H1 (cell line): ENCODE measurements at regions not wholly inside any gene's neighbourhood (a gene's known extent, or its start where the extent isn't known, plus 50 kb on each side); places are given as distances from the start of the nearest gene placed in this dataset.

Source experiments
- CTCF ChIA-PET: fragments of 300-600 bp; sonication (Branson Sonifier 250); formaldehyde crosslinking; loops from one replicate; lab custom pipeline; 2021; ENCODE audit not compliant: partially characterized antibody; lab: Charles Lee
- POLR2A ChIA-PET: fragments of 300-600 bp; sonication (Branson Sonifier 250); formaldehyde crosslinking; loops from one replicate; lab custom pipeline; 2021; ENCODE audit warnings: inconsistent platforms; ENCODE audit not compliant: partially characterized antibody; lab: Charles Lee
- DNase-seq, 2 experiments: peaks; one replicate each; pipeline versions ENCODE4 v3.0.0 to v3.0.0-alpha.2; 2010 to 2022; ENCODE audit warnings: low spot score in 2 of 2, low read depth in 1 of 2, mixed read lengths in 1 of 2
- FAIRE-seq: peaks from 2 replicates; lab custom pipeline; 2011; peaks lifted over from hg19 to GRCh38; lab: Jason Lieb, UNC
- H2AFZ ChIP-seq: 2 replicates; pipeline ENCODE4 v1.8.1; 2012; ENCODE audit warnings: low read length, inconsistent platforms
- H2AK5ac ChIP-seq: 2 replicates; pipeline ENCODE4 v1.6.1; 2013; ENCODE audit warnings: low read depth, low read length
- H2BK120ac ChIP-seq: replicated peaks from 2 replicates; pipeline ENCODE3; 2013; ENCODE audit warnings: low read depth, low read length, inconsistent platforms
- H2BK12ac ChIP-seq: 2 replicates; pipeline ENCODE4 v1.6.1; 2013; ENCODE audit warnings: low read depth, low read length
- H2BK15ac ChIP-seq: 2 replicates; pipeline ENCODE4 v1.6.1; 2013; ENCODE audit warnings: low read length
- H2BK20ac ChIP-seq: 2 replicates; pipeline ENCODE4 v1.6.1; 2013; ENCODE audit warnings: low read length
- H2BK5ac ChIP-seq: 2 replicates; pipeline ENCODE4 v1.6.1; 2013; ENCODE audit warnings: low read depth, low read length
- H3K14ac ChIP-seq: 2 replicates; pipeline ENCODE4 v1.6.1; 2013; ENCODE audit warnings: inconsistent platforms; ENCODE audit not compliant: insufficient read length
- H3K18ac ChIP-seq: 2 replicates; pipeline ENCODE4 v1.6.1; 2013; ENCODE audit warnings: low read length; ENCODE audit errors: extremely low read depth
- H3K23ac ChIP-seq: 2 replicates; pipeline ENCODE4 v1.6.1; 2013; ENCODE audit warnings: inconsistent platforms; ENCODE audit not compliant: insufficient read length
- H3K23me2 ChIP-seq: 2 replicates; pipeline ENCODE4 v1.6.1; 2013; ENCODE audit warnings: low read depth, low read length
- H3K27ac ChIP-seq: 2 replicates; pipeline ENCODE4 v1.6.1; 2011; ENCODE audit warnings: low read depth, low read length, inconsistent platforms
- H3K27me3 ChIP-seq, 4 experiments: replicated peaks in 1 of 4; 1 replicate in 1 of 4; 2 replicates in 3 of 4; pipeline versions ENCODE4 v1.6.1 to v1.8.1; 2011 to 2013; ENCODE audit warnings: low read length in 3 of 4, mild to moderate bottlenecking in 3 of 4, inconsistent platforms in 2 of 4, mixed read lengths in 2 of 4, moderate library complexity in 1 of 4; ENCODE audit not compliant: control insufficient read depth in 3 of 4, insufficient read depth in 3 of 4; ENCODE audit errors: extremely low read depth in 1 of 4
- H3K36me3 ChIP-seq, 4 experiments: 2 replicates each; pipeline versions ENCODE4 v1.6.1 to v1.8.1; 2011 to 2013; ENCODE audit warnings: mild to moderate bottlenecking in 4 of 4, low read length in 3 of 4, moderate library complexity in 2 of 4, control low read depth in 1 of 4, inconsistent platforms in 1 of 4; ENCODE audit not compliant: insufficient read depth in 4 of 4, control insufficient read depth in 2 of 4
- H3K4ac ChIP-seq: replicated peaks from 2 replicates; pipeline ENCODE3; 2013; ENCODE audit warnings: low read length, low read depth, mixed read lengths, inconsistent platforms; ENCODE audit not compliant: insufficient read length
- H3K4me1 ChIP-seq, 4 experiments: replicated peaks in 1 of 4; 1 replicate in 1 of 4; 2 replicates in 3 of 4; pipeline versions ENCODE4 v1.6.1 to v1.8.1; 2011 to 2013; ENCODE audit warnings: low read length in 3 of 4, inconsistent platforms in 2 of 4, mixed read lengths in 1 of 4; ENCODE audit not compliant: insufficient read depth in 4 of 4, control insufficient read depth in 3 of 4
- H3K4me2 ChIP-seq, 2 experiments: 2 replicates each; pipeline versions ENCODE4 v1.6.1 to v1.8.1; 2011 to 2013; ENCODE audit warnings: low read depth in 2 of 2, low read length in 2 of 2, control low read depth in 1 of 2, inconsistent platforms in 1 of 2, mild to moderate bottlenecking in 1 of 2; ENCODE audit not compliant: insufficient read depth in 1 of 2
- H3K4me3 ChIP-seq, 4 experiments: fragments of 200-600, 300-600 bp in 1 of 4; sonication (generic), shearing (Covaris generic), sonication (Bioruptor Twin) in 1 of 4; 2 replicates each; pipeline versions ENCODE4 v1.5.1 to v1.8.1; 2011 to 2016; ENCODE audit warnings: low read length in 4 of 4, low read depth in 3 of 4, control low read depth in 2 of 4, inconsistent platforms in 2 of 4, mild to moderate bottlenecking in 2 of 4, mixed read lengths in 1 of 4, moderate library complexity in 1 of 4; ENCODE audit not compliant: insufficient read depth in 2 of 4; ENCODE audit errors: extremely low read depth in 1 of 4
- H3K56ac ChIP-seq: replicated peaks from 2 replicates; pipeline ENCODE3; 2013; ENCODE audit warnings: low read depth, mild to moderate bottlenecking, mixed read lengths, low read length, inconsistent platforms; ENCODE audit not compliant: insufficient read length
- H3K79me1 ChIP-seq: 2 replicates; pipeline ENCODE4 v1.6.1; 2013; ENCODE audit warnings: low read depth, low read length, control low read depth
- H3K79me2 ChIP-seq, 2 experiments: 2 replicates each; pipeline versions ENCODE4 v1.6.1 to v1.8.1; 2012 to 2013; ENCODE audit warnings: low read length in 2 of 2, mild to moderate bottlenecking in 2 of 2, inconsistent platforms in 1 of 2; ENCODE audit not compliant: insufficient read depth in 2 of 2, control insufficient read depth in 1 of 2
- H3K9ac ChIP-seq, 4 experiments: replicated peaks in 1 of 4; 1 replicate in 1 of 4; 2 replicates in 3 of 4; pipeline versions ENCODE4 v1.6.1 to v1.8.1; 2011 to 2013; ENCODE audit warnings: low read depth in 3 of 4, low read length in 3 of 4, control low read depth in 2 of 4, mild to moderate bottlenecking in 2 of 4, moderate library complexity in 2 of 4, inconsistent platforms in 1 of 4; ENCODE audit errors: extremely low read depth in 1 of 4
- H3K9me3 ChIP-seq, 2 experiments: 2 replicates each; pipeline versions ENCODE4 v1.6.1 to v1.8.1; 2012 to 2013; ENCODE audit warnings: mild to moderate bottlenecking in 2 of 2, moderate library complexity in 2 of 2, control low read depth in 1 of 2, inconsistent platforms in 1 of 2, low read depth in 1 of 2, low read length in 1 of 2, mixed read lengths in 1 of 2; ENCODE audit not compliant: insufficient read depth in 2 of 2
- H4K20me1 ChIP-seq, 2 experiments: replicated peaks in 1 of 2; 2 replicates each; pipeline versions ENCODE3 to v1.8.1; 2011 to 2013; ENCODE audit warnings: inconsistent platforms in 2 of 2, low read length in 2 of 2, mild to moderate bottlenecking in 1 of 2; ENCODE audit not compliant: insufficient read depth in 2 of 2, control insufficient read depth in 1 of 2
- H4K5ac ChIP-seq: 2 replicates; pipeline ENCODE4 v1.6.1; 2013; ENCODE audit warnings: low read length, low read depth, mixed read lengths, inconsistent platforms; ENCODE audit not compliant: insufficient read length
- H4K8ac ChIP-seq: 2 replicates; pipeline ENCODE4 v1.8.0; 2013; ENCODE audit warnings: mild to moderate bottlenecking, moderate library complexity, low read length, inconsistent platforms; ENCODE audit not compliant: insufficient read depth; ENCODE audit errors: extremely low read depth
- H4K91ac ChIP-seq: replicated peaks from 2 replicates; pipeline ENCODE3; 2013; ENCODE audit warnings: low read length, mixed read lengths, inconsistent platforms; ENCODE audit not compliant: insufficient read length
- BACH1 ChIP-seq: IDR thresholded peaks from 2 replicates; pipeline ENCODE4 v1.6.1; 2012; ENCODE audit warnings: low read length, improper control_type of control experiment
- CBX8 ChIP-seq: fragments of 300-800, 300-1000 bp; sonication (generic); IDR thresholded peaks from 2 replicates; pipeline ENCODE4 v1.7.1; 2016; ENCODE audit warnings: low read depth, low read length, borderline replicate concordance
- EP300 ChIP-seq, 2 experiments: IDR thresholded peaks; 1 replicate in 1 of 2; 2 replicates in 1 of 2; pipeline ENCODE4 v1.6.1; 2011 to 2012; ENCODE audit warnings: low read depth in 2 of 2, low read length in 2 of 2, mild to moderate bottlenecking in 2 of 2, borderline replicate concordance in 1 of 2, inconsistent platforms in 1 of 2, moderate library complexity in 1 of 2
- GABPA ChIP-seq: IDR thresholded peaks from 2 replicates; pipeline ENCODE4 v1.6.1; 2011; ENCODE audit warnings: mild to moderate bottlenecking, low read length, moderate library complexity, borderline replicate concordance; ENCODE audit not compliant: insufficient read depth
- KDM4A ChIP-seq: IDR thresholded peaks from one replicate; pipeline ENCODE4 v1.7.1; 2012; ENCODE audit warnings: low read depth, mild to moderate bottlenecking, moderate library complexity, low read length, inconsistent platforms; ENCODE audit not compliant: severe bottlenecking
- RFX5 ChIP-seq: IDR thresholded peaks from 2 replicates; pipeline ENCODE4 v1.6.1; 2011; ENCODE audit warnings: low read depth, low read length, improper control_type of control experiment, borderline replicate concordance
- SAP30 ChIP-seq: fragments of 300-600 bp; sonication (generic); IDR thresholded peaks from 2 replicates; pipeline ENCODE4 v1.7.1; 2012; ENCODE audit warnings: low read length, moderate library complexity, mild to moderate bottlenecking, inconsistent platforms; ENCODE audit not compliant: insufficient read depth, insufficient replicate concordance
- SP4 ChIP-seq: IDR thresholded peaks from 2 replicates; pipeline ENCODE4 v1.6.1; 2012; ENCODE audit warnings: low read length, inconsistent platforms
- TAF1 ChIP-seq: IDR thresholded peaks from 2 replicates; pipeline ENCODE4 v1.6.1; 2011; ENCODE audit warnings: mild to moderate bottlenecking, low read depth, low read length
- TBP ChIP-seq: IDR thresholded peaks from 2 replicates; pipeline ENCODE4 v1.6.1; 2011; ENCODE audit warnings: low read depth, low read length, improper control_type of control experiment
- WGBS, 2 experiments: shearing (Covaris generic) in 1 of 2; methylation state at CpG; one replicate each; pipeline versions ENCODE4 v1.1.6 to v1.1.7; 2013 to 2015; ENCODE audit warnings: low lambda C conversion rate in 2 of 2, mixed read lengths in 2 of 2, inconsistent platforms in 1 of 2, low coverage in 1 of 2, missing lambda C conversion rate in 1 of 2; ENCODE audit not compliant: insufficient replicate concordance in 2 of 2, insufficient coverage in 1 of 2, insufficient read length in 1 of 2; ENCODE audit errors: extremely low coverage in 1 of 2, missing lambda C conversion rate in 1 of 2; 5-methylcytosine and 5-hydroxymethylcytosine counted together
- TF ChIP-seq, protein P1 (sequence below): IDR thresholded peaks from 2 replicates; pipeline ENCODE4 v1.6.1; 2012; ENCODE audit warnings: inconsistent platforms
- TF ChIP-seq, protein P2 (sequence below): IDR thresholded peaks from 2 replicates; pipeline ENCODE4 v1.6.1; 2012; ENCODE audit warnings: inconsistent platforms

GRCh38 chr15:62783303-62783957 lies 259.1 kb upstream of the TPM1 start:
- no peaks in the 10 kb centered on the region for H3K79me2 ChIP-seq
- H3K23me2 ChIP-seq, result no peaks in the 10 kb centered on the region
- POLR2A ChIA-PET, result no interaction called here
- H3K14ac ChIP-seq, result no peak overlapping the region
- FAIRE-seq (no peak), DNase-seq (no peak)
- H3K9me3 ChIP-seq, result no peaks in the 10 kb centered on the region
- no peaks in the 10 kb centered on the region for H3K27me3 ChIP-seq
- H3K36me3 ChIP-seq, result no peaks in the 10 kb centered on the region; a peak in 1 of 8 replicates
- H3K4me3 ChIP-seq, result no peak overlapping the region
- no peak overlapping the region for H3K9ac ChIP-seq
- H3K79me1 ChIP-seq, result no peaks in the 10 kb centered on the region
- H3K18ac ChIP-seq, result no peak overlapping the region
- H3K4me2 ChIP-seq, result no peak overlapping the region
- H4K20me1 ChIP-seq, result no peaks in the 10 kb centered on the region
- H2BK120ac ChIP-seq, result no peak overlapping the region
- 87% methylated on average over 14 of the region's 14 CpGs; no CpG with 5 or more reads in 1 of the 2 experiments for WGBS, 2 experiments
- no peak overlapping the region for H3K56ac ChIP-seq
- no peak overlapping the region for H2AFZ ChIP-seq
- H4K91ac ChIP-seq, result no peak overlapping the region
- H4K5ac ChIP-seq, result no peak overlapping the region
- H3K27ac ChIP-seq, result no peak overlapping the region
- TF ChIP-seq CBX8 (no peak), SP4 (no peak), GABPA (no peak), BACH1 (no peak), KDM4A (no peak), TBP (no peak), TAF1 (no peak), RFX5 (no peak), EP300 (IDR thresholded peaks at IDR 0.05; ENCODE audit: borderline replicate concordance in 1 of 2, low read depth in 2 of 2, low read length in 2 of 2) (no peak), SAP30 (no peak)
- TF ChIP-seq, protein P1, sequence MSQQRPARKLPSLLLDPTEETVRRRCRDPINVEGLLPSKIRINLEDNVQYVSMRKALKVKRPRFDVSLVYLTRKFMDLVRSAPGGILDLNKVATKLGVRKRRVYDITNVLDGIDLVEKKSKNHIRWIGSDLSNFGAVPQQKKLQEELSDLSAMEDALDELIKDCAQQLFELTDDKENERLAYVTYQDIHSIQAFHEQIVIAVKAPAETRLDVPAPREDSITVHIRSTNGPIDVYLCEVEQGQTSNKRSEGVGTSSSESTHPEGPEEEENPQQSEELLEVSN, result no peak
- TF ChIP-seq, protein P2, sequence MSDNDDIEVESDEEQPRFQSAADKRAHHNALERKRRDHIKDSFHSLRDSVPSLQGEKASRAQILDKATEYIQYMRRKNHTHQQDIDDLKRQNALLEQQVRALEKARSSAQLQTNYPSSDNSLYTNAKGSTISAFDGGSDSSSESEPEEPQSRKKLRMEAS, result no peak
- H2BK20ac ChIP-seq, result no peak overlapping the region
- H3K23ac ChIP-seq, result no peak overlapping the region
- CTCF ChIA-PET, result interaction anchor here (0.7 to 2.0 kb wide), 13 partner anchors 8 to 264 kb away, joined by 3 to 10 read pairs (median 4); no protein-coding TSS in a partner anchor
- no peak overlapping the region for H2BK5ac ChIP-seq
- H3K4ac ChIP-seq, result no peak overlapping the region
- no peak overlapping the region for H2BK12ac ChIP-seq
- no peak overlapping the region for H2BK15ac ChIP-seq
- no peak overlapping the region for H4K8ac ChIP-seq
- peaks cover 0 to 5% (median 3%) of the 10 kb centered on the region in 4 experiments; a peak in 5 of 7 replicates for H3K4me1 ChIP-seq
- no peak overlapping the region for H2AK5ac ChIP-seq
